NCI-H1694 (cell line): ENCODE measurements at regions not wholly inside any gene's neighbourhood (a gene's known extent, or its start where the extent isn't known, plus 50 kb on each side); places are given as distances from the start of the nearest gene placed in this dataset.
"Not testable (repeated sequence)": the region's sequence is repeated elsewhere in the genome, so short reads cannot be mapped to it uniquely, and the experiment has no call there.

Experiments
- DNase-seq: peaks from one replicate; lab custom pipeline; 2025; lab: John Stamatoyannopoulos, UW

DNA sequence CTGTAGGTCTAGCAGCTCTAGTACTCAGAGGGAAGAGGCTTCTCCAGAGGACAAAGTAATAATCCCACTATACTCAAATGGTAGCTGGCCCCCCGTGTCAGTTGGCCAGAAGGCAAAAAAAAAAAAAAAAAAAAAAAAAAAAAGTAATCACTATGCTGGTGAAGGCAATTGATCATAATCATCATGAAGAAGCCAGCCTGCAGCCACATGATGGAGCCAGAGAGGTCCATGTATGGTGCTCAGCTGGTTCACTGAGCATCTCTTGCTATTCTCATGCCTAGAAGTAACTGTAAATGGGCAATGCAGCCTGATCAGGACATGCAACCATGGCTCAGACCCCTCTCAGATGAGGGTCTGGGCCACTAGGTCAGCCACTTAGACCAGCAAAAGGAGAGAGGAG, 378.8 kb downstream of the MED13L start:
- no peak for DNase-seq

DNA sequence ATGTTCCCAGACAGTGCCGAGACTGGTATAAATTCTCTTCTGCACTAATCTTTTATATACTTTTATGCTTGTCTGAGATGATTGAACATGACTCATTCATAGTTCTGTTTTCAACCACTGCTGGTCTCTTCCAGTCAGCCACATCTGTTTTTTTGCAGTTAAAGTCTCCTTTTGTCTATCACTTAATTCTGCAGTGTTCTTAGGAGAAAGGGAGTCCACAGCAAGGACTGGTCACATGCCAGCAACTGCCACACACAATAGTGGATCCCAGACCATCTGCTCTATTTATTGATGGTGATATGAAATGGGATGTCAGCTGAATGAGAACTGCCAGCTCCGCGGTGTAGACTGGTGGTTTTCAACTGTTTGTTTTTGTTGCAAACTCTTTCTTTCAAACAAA, 379.8 kb downstream of the MED13L start:
- DNase-seq = no peak

DNA sequence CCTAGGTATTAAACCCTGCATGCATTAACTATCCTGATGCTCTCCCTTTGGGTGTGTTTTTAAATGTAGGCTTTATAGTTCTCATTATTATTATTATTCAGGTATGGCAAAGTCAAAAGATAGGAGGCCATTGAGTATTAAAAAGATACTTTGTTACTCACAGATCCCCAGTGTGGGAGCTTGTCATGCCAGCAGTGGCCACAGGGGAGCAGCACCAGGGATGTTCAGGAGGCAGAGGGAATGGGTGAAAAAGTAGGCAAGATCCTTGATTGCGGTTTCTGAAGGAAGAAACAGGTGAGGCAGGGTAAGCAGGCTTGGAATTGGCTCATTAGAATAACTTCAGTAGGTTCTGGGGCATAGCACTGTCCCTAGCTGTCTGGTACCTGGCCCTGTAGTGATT, 382.2 kb downstream of the MED13L start:
- DNase-seq = no peak

DNA sequence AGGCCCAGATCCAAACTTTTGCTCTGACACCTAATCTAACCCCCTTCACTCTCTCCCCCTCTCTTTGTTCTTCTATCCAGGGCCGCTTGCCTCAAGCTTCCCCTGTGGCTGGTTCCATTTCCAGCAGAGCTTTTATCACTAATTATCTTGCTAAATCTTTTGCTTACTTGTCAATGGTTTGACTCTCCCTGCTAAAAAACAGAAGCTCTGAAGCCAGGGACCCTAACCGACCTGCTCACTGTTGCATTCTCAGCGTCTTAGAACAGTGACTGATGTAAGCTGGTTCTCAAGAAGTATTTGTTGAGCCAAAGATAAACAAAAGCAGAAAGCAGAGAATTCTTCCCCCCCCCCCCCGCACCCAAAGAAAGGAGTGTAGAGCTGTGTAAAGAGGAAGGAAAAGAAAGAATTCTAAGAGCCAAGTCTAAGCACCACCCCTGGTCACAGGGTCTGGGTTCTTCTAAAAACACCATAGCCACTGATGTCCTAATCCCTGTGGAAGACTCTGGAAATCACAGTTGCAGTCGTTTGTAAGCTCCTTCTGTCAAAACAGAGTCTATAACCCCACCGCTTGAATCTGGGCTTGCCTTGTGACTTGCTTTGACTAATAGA, 385.8 kb downstream of the MED13L start:
- no peak for DNase-seq

DNA sequence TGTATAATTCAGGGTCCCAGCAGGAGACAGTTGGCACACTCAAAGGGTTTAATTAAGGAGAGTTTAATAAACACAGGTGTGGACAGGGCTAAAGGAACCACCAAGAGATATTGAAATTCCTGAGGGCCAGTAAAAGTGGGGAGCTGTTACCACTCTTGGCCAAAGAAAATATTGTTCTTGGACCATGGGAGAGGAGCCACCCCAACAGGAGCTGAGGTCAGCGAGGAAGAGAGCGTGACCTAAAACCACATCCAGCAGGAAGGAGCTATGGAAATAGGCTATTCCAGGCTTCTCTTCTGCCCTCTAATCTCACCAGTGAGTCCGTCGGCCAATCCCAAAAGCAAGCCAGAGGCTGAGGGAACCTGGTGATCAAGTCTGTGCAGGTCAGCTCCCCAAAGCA, 390.8 kb downstream of the MED13L start:
- no peak for DNase-seq

DNA sequence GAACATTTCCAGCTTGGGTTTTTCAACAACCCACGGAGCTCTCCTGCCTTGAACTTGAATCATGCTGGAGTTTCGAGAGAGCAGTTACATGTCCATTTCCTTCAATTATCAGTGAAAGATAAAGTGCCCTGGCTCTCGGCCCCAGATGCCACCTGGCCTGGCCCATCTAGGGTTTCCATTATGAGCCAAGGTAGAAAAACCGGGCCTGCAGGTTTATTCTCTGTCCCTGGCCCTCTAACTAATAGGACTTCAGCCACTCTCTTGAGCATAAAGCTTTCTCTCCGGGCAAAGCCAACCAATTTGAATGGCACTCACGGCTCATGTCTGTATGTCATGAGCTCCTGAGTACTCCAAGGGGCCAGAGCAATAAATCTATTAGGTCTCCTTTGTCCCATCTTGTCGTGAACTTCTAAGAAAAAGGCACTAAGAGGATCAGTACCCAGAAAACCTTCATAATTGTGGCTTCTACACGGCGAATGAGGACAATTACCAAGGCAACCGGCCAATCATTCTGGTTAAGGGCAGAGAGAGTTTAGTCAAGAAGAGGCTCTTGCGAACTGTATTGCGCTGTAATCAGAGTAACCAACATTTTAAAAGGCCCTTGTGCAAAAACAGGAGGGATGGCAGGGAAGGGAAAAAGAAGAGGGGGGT, 392.3 kb downstream of the MED13L start:
- DNase-seq = no peak

DNA sequence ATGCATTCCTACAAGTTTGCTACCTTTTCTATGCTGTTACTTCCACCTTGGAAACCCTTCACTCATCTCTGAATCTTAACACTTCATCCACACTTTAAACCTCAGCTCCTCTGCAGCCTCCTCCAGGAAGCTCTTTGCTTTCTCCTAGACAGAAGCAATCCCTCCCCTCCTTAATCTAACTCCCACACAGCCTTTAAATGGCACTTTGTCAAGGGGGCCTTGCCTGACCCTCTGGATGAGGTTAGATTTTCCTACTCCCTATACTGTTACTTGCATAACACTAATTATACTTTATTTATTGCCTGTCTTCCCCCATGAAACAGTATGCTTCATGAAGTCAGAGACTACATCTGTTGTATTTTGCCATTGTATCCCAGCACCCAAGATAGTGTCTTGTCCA, 394.6 kb downstream of the MED13L start:
- no peak for DNase-seq

DNA sequence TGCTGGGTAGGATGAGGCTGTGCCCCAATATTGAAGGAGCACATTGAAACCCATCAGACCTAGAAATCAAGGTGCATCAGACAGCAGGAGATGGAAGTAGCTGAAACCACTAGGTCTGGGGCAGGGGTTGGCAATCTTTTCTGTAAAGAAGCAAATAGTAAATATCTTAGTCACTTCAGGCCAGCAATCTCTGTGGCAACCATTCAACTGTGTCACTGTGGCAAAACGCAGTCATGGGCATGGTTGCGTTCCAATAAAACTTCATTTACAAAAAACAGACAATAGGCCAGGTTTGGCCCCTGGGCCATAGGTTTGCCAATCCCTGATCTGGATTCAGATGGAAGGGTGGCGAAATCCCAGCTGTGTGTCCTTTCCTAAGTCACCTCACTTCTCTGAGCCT, 397.3 kb downstream of the MED13L start:
- no peak for DNase-seq

DNA sequence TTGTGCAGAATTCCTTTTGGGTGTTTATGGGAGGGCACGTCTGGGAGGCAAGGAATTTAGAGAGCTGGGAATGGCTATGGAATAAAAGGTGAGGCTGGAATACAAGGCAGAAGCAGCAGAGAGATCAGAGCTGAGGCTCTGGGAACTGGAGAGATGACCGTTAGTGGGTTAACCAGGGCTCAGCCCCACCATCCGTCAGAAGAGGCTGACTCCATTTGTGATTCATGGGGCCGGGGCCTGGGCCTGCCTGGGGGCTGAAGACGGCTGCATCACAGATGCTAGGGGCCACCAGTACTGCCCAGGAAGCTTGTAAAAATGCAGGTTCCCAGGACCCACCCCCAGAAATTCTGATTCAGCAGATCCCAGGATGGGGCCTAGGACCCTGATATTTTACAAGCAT, 398.1 kb downstream of the MED13L start:
- no peak for DNase-seq

DNA sequence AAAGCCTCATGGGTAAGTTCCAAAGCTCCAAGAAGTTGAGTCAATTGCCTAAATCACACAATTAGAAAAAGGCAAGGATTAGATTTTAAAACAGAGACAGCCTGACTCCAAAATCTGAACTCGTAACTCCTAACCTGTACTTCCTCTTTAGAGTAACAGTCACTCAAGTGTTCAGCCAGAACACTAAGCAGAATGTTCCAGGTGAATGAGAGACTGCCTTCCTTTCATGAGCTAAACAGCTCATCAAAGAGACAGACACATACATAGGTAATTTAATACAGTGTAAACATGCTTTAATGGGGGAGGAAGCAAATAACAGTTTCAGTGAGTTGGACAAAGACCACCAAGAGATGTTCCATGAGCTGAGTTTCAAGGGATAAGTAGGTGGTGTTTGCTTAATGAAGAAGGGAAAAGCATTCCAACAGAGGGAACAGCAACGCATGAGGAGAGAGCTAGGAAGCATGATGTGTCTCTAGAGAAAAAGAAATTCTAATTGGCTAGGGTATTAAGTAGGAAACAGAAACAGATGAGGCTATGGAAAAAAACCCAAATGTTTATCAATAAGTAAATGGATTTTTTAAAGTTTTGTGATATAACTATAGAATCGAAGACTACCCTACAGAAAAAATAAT, 403.9 kb downstream of the MED13L start:
- DNase-seq = no peak

DNA sequence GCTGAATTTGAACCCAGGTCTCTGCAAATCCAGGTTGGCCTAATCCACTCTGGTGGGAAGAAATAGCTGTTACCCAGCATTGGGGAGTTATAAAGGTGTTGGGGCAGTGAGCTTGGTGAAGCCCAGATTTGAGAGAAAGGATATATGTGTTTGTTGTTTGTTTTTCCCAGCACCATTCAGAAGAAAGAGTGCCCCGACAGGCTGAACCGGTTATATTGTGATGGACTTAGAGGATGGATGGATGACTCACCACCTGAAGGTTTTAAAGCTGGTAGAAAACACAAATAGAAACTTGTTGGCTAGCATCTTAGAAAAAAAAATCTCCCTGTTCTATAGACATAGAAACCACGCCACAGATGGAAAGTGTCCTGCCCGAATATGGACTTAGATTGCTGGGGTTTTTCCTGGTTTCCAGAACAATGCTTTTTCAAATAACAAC, 404.6 kb downstream of the MED13L start:
- no peak for DNase-seq

DNA sequence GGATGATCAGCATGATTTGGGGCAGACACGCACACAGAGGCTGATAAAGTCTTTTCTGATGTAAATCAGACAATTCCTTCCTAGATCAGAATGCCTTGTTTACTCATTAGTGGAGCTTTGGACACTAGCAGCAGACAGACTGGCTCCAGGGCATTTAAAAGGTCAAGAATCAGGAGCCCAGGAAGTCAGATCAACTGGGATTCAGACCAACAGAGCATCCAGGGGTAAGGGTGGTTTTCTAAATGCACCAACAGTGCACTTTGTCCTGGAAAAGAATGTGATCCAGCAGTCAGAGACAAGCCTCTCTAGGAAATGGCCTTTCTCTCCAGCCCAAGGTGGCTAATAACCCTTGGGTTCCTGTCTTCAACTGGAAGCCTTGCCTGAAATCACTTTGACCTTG, 405.3 kb downstream of the MED13L start:
- DNase-seq = no peak

DNA sequence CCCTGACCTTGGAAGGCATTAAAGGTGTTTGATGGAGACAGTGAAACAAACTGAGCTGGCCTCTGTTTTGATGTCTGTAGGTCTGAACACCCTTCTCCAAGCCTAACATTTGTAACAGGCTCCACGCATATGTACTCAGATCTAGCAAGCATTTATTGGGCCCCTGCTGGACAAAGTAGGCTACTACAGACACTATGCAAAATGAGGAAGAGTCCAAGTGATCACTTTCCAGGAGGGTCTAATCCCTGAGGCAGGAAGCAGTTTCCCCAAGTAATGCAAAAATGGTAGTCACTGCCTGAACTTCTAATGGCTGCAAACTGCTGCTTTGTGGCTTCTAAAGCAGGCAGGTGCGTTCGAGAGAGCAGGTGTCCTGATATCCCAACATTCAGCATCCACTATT, 405.8 kb downstream of the MED13L start:
- DNase-seq = no peak

DNA sequence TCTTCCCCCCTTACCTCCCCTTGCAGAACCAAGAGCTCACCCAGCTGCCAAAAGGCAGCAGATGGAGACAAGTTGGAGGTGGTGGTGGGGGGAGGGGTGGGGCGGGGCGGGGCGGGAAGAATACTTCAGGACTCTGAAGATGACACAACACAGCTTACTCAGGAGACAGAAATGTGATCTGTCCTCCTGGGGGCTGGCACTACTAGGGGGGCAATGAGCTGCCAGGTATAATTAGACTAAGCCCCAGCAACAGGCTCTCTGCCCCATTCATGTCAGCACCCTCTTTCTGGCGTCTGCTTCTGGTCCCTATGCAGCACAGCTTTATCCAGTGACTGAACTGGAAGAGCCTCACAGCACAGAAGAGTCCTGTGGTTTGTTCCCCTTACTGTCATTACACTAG, 407.0 kb downstream of the MED13L start:
- DNase-seq = no peak

DNA sequence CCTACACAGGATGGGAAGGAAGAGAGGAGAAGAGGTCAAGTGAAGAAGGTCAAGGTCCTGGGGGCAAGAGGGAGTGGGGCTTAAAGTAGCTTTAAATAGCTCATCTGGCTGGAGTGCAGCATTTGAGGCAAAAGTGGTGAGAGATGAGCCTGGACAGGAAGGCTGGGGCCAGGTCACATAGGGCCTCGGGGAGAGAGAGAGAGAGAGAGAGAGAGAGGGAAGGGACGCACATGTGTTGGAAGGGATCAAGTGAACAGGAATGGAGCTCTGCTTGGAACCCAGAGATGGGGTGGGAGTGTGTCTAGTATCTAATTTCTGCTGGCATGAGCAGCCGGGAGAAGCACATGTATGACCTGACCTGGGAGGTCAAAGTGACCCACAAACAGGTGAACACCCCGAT, 407.5 kb downstream of the MED13L start:
- no peak for DNase-seq

DNA sequence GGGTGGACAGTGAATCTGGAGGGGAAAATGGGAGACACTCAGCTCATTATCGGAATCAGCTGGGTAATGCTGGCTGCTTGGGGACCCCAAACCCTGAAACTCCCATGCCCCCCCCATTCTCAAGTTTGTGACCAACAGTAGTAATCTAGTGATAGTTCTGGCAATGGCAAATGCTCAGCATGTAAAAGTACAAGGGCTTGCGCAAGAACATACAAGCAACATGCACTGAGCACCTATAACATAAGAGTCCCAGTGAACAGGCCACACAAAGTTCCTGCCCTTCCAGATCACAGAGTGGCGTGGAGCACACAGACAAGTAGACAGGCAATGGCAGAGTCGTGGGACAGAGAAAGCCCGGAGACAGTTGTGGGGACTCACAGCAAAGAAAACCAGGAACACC, 407.9 kb downstream of the MED13L start:
- DNase-seq = no peak

DNA sequence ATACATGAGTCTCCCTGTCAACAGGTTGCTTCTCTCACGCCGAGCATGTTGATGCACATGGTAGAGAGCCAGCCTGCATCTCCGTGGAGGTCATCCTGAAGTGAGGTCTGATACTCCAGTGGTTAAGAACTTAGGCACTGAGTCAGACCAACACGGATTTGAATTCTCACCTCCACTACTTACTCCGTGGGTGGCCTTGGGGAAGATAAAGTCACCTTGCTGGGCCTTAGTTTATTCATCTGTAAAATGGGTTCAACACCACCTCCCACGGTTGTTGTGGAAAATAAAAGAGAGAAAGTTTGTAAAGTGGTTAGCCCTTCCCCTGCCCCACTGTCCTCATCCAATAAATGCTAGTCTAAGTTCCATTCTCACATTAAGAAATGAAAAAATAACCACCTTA, 408.9 kb downstream of the MED13L start:
- DNase-seq = no peak

DNA sequence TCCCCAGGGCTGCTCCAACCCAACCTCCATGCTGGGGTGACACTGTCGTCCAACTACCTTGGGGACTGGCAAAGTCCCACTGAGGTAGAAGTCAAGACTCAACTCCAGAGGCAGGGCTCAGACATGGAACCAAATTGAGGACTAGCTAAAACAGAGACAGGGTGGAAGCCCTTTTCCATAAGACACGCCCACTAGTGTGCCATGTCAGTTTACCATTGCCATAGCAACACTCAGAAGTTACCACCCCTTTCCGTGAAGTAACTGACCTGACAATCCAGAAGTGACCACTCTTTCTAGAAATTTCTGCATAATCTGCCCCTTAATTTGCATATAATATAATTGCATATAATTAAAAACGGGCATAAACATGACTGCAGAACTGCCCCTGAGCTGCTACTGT, 409.6 kb downstream of the MED13L start:
- DNase-seq = no peak

DNA sequence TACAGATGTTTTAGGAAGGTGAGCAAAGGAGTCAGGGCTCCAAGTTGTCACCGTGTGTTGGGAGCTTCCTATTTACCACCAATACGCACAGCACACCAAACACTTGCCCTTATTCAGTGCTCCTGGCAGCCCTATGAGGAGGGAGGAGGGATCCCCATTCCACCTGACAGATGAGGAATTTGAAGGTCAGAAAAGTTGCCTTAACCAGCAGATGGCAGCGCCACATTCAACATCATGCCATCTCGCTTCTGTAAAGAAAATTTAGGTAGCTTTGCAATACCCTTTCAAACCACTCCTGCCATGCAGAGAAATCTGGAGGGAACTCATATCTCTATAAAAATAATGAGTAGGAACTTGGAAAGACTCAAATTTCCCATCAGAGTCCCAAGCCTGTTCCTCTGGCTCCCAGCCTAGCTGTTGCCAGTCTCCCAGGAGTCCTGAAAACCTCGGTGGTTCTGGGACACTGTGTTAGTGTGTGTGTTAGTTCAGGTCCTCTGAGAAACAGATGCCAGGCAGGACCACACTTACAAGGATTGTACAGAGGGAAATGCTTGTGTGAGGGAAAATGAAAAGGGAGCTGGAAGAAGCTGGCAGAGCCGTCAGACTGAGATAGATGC, 410.5 kb downstream of the MED13L start:
- DNase-seq = no peak

DNA sequence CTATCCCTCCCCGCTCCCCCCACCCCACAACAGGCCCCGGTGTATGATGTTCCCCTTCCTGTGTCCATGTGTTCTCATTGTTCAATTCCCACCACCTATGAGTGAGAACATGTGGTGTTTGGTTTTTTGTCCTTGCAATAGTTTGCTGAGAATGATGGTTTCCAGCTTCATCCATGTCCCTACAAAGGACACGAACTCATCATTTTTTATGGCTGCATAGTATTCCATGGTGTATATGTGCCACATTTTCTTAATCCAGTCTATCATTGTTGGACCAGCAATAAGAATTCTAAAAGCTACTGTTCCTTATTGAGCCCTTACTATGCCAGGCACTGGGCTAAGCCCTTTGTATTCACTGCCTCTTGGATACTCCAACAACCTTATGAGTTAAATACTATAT, 411.2 kb downstream of the MED13L start:
- not testable (repeated sequence) for DNase-seq

DNA sequence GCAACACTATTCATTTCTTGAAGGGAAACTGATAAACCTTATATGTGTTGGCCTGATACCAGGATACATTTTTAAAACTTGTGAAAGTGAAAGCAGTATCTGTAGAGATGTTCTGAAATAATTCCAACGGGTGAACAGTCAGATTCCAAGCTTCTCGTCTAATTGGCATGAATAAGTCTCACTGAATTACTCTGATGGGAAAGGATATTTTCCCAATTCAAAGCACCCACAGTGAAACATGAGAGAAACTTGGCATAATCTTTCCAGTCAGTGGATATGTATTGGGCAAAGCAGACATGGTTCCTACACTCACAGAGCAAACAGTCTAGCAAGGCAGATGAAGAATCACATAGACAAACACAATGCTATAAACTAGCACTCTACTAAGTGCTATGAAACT, 413.1 kb downstream of the MED13L start:
- DNase-seq = no peak

DNA sequence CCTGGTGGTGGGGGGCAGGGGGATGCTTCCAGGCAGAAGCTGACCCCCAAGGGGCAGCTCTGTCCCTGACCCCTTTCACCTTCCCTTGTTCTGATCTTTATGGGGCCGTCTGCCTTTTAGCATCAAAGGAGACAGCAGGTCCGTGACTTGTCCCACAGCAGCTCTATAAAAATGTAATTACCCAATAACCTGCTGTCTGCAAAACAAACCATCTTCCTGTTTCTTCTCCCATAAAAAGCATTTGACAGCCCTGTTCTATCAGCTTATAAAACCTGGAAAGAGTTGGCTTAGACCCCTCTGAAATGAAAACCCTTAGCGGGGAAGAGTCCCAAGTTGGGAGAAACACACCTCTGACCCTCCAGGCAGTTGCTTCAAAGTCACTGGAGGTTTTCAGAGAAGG, 416.9 kb downstream of the MED13L start:
- DNase-seq = no peak

DNA sequence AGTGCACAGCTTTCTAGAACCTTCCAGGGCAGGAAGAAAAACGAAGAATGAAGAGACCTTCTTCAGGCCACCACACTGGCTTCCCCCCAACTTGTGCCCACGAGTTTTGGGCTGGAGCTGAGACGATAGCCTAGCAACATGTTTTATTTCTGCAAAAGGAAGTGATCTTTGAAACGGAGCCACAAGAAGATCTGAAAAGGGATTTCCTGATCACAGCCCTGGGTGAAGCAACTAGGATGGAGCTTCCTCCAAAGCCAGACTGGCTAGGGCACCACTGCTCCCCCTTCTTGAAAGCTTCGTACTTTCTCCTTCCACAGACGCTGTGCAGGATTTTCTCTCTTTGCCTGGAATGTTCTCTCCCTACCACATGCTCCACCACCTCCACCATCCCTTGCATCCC, 418.3 kb downstream of the MED13L start:
- no peak for DNase-seq
